Esophagus squamous epithelium (tissue), 4 donors: ENCODE measurements at regions not wholly inside any gene's neighbourhood (a gene's known extent, or its start where the extent isn't known, plus 50 kb on each side); places are given as distances from the start of the nearest gene placed in this dataset.

ENCODE experiments used
- CTCF ChIP-seq, 6 experiments: fragments of 450-650 bp in 4 of 6; fragments of 200-600 bp in 2 of 6; sonication (generic) in 2 of 6; IDR thresholded peaks; one replicate each; pipeline ENCODE4 v1.5.1; 2016 to 2019; ENCODE audit warnings: antibody characterized with exemption in 6 of 6, mild to moderate bottlenecking in 4 of 6, moderate library complexity in 4 of 6
- POLR2A ChIP-seq, 4 donors: fragments of 450-650 bp; IDR thresholded peaks; one replicate each; pipeline ENCODE4 v1.6.1; 2017; ENCODE audit warnings: antibody characterized with exemption in 4 of 4, mild to moderate bottlenecking in 4 of 4, moderate library complexity in 3 of 4

- no peak for TF ChIP-seq CTCF (IDR thresholded peaks at IDR 0.05)
- no peak for TF ChIP-seq POLR2A (IDR thresholded peaks at IDR 0.05)
Observed at GRCh38 chr7:131967216-131967730, 410.8 kb upstream of the PODXL start.
